NT2/D1 (cell line): ENCODE measurements at regions not wholly inside any gene's neighbourhood (a gene's known extent, or its start where the extent isn't known, plus 50 kb on each side); places are given as distances from the start of the nearest gene placed in this dataset.

Experiments
- DNase-seq: peaks from one replicate; pipeline ENCODE4 v3.0.0-alpha.2; 2011; ENCODE audit warnings: low read depth, low spot score
- H3K27me3 ChIP-seq: 2 replicates; pipeline ENCODE4 v1.6.0; 2011; ENCODE audit warnings: mild to moderate bottlenecking; ENCODE audit not compliant: insufficient read length, insufficient read depth
- H3K36me3 ChIP-seq: 2 replicates; pipeline ENCODE4 v1.6.1; 2011; ENCODE audit warnings: mild to moderate bottlenecking, low read length, mixed read lengths; ENCODE audit not compliant: insufficient read depth, insufficient read length
- H3K4me1 ChIP-seq: 2 replicates; pipeline ENCODE4 v1.5.1; 2011; ENCODE audit not compliant: insufficient read depth, insufficient read length
- H3K4me3 ChIP-seq: 2 replicates; pipeline ENCODE4 v1.5.1; 2011; ENCODE audit warnings: low read depth; ENCODE audit not compliant: insufficient read length
- H3K9ac ChIP-seq: 2 replicates; pipeline ENCODE4 v1.6.0; 2011; ENCODE audit warnings: low read depth; ENCODE audit not compliant: insufficient read length
- H3K9me3 ChIP-seq: 2 replicates; pipeline ENCODE4 v1.5.1; 2011; ENCODE audit warnings: mild to moderate bottlenecking, low read length; ENCODE audit not compliant: insufficient read depth
- SUZ12 ChIP-seq: IDR thresholded peaks from 2 replicates; pipeline ENCODE4 v1.6.1; 2011; ENCODE audit not compliant: insufficient read length, insufficient read depth; ENCODE audit errors: extremely low read depth
- YY1 ChIP-seq: IDR thresholded peaks from 2 replicates; pipeline ENCODE4 v1.6.1; 2011; ENCODE audit not compliant: insufficient read length, insufficient read depth
- ZNF274 ChIP-seq: IDR thresholded peaks from 2 replicates; pipeline ENCODE4 v1.6.1; 2011; ENCODE audit warnings: mild to moderate bottlenecking, low read depth, low read length

DNA sequence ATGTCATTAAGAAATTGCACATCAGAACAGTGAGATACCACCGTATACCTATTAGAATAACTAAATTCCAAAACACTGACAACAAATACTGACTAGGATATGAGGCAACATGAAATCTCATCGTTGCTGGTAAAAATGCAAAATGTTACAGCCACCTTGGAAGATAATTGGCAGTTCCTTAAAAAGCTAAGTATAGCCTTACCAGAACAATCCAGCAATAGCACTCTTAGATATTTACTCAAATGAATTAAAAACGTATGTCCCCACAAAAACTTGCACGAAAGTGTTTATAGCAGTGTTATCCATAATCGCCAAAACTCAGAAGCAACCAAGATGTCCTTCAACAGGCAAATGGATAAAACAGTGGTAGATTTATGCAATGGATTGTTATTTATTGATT lies 241.7 kb downstream of the EPHA4 start:
- Histone ChIP-seq H3K4me3 (no peak overlapping the region), H3K9me3 (no peaks in the 10 kb centered on the region), H3K4me1 (no peaks in the 10 kb centered on the region), H3K9ac (no peak overlapping the region), H3K36me3 (no peaks in the 10 kb centered on the region), H3K27me3 (no peaks in the 10 kb centered on the region)
- no peak for DNase-seq
- no peak for TF ChIP-seq ZNF274
- TF ChIP-seq YY1: no peak
- no peak for TF ChIP-seq SUZ12

- Histone ChIP-seq H3K27me3 (no peaks in the 10 kb centered on the region), H3K4me3 (no peak overlapping the region), H3K4me1 (no peaks in the 10 kb centered on the region), H3K9ac (no peak overlapping the region), H3K9me3 (no peaks in the 10 kb centered on the region), H3K36me3 (no peaks in the 10 kb centered on the region)
- TF ChIP-seq ZNF274 (no peak), YY1 (no peak), SUZ12 (no peak)
- DNase-seq: no peak
Measured at GRCh38 chr2:221334481-221335218, 237.5 kb downstream of the EPHA4 start.

DNA sequence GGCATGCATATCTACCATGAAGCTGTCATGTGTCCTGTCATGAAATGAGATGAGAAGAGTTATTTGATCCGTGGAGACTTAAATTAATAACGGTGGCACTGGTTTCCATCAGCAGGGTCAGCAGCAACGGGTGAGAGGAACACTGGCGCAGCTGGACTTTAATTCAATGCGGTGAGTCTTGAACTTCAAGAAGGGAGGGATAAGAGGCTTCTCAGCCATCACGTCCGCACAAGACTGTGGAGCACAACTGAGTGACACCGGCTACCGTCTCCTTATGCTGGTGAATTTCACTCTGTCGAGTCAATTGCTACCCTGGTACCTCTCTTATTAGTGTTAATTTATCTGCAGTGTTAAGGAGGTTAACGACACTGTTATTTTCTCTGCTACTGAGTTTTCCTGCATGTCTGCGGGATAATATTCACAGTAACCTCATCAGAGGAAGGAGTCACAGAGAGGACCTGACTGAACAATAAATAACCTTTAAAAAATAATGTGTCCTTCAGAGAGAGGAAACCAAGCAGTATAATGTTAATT lies 236.8 kb downstream of the EPHA4 start:
- no peaks in the 10 kb centered on the region for H3K4me1 ChIP-seq
- no peak overlapping the region for H3K4me3 ChIP-seq
- no peaks in the 10 kb centered on the region for H3K27me3 ChIP-seq
- TF ChIP-seq ZNF274: no peak
- no peaks in the 10 kb centered on the region for H3K9me3 ChIP-seq
- no peak overlapping the region for H3K9ac ChIP-seq
- DNase-seq: no peak
- no peaks in the 10 kb centered on the region for H3K36me3 ChIP-seq

- no peak for DNase-seq
- TF ChIP-seq SUZ12 (no peak), YY1 (no peak), ZNF274 (no peak)
- Histone ChIP-seq H3K36me3 (no peaks in the 10 kb centered on the region), H3K4me1 (no peaks in the 10 kb centered on the region), H3K4me3 (no peak overlapping the region), H3K9me3 (no peaks in the 10 kb centered on the region), H3K27me3 (no peaks in the 10 kb centered on the region), H3K9ac (no peak overlapping the region)
Measured at GRCh38 chr2:221336967-221337366, 235.1 kb downstream of the EPHA4 start.

- TF ChIP-seq ZNF274 (no peak), YY1 (no peak), SUZ12 (no peak)
- no peaks in the 10 kb centered on the region for H3K4me1 ChIP-seq
Measured at GRCh38 chr2:221337957-221338685, 234.0 kb downstream of the EPHA4 start.

DNA sequence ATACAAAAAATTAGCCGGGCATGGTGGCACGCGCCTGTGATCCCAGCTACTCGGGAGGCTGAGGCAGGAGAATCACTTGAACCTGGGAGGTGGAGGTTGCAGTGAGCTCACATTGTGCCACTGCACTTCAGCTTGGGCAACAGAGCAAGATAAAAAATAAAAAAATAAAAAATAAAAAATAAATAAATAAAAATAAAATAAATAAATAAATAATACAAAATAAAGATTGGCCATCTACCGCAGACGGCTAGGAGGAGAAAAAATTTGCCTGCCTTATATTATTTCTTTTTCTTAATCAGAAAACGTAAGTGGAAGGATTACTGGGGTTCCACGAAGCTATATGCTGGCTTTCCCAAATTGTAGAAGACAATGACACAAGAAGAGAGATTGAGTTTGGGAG lies 229.7 kb downstream of the EPHA4 start:
- no peaks in the 10 kb centered on the region for H3K27me3 ChIP-seq
- no peak overlapping the region for H3K9ac ChIP-seq
- no peak for TF ChIP-seq YY1
- TF ChIP-seq ZNF274: no peak
- TF ChIP-seq SUZ12: no peak
- no peak for DNase-seq
- no peaks in the 10 kb centered on the region for H3K36me3 ChIP-seq
- H3K9me3 ChIP-seq: no peaks in the 10 kb centered on the region
- no peaks in the 10 kb centered on the region for H3K4me1 ChIP-seq
- no peak overlapping the region for H3K4me3 ChIP-seq

More at GRCh38 chr2:221337957-221338685, 234.0 kb downstream of the EPHA4 start:
- Histone ChIP-seq H3K27me3 (no peaks in the 10 kb centered on the region), H3K4me3 (no peak overlapping the region), H3K36me3 (no peaks in the 10 kb centered on the region), H3K9ac (no peak overlapping the region), H3K9me3 (no peaks in the 10 kb centered on the region)
- DNase-seq: no peak

GRCh38 chr2:221343524-221343923 lies 228.6 kb downstream of the EPHA4 start:
- Histone ChIP-seq H3K4me3 (no peak overlapping the region), H3K9ac (no peak overlapping the region), H3K9me3 (no peaks in the 10 kb centered on the region), H3K4me1 (no peaks in the 10 kb centered on the region), H3K27me3 (no peaks in the 10 kb centered on the region), H3K36me3 (no peaks in the 10 kb centered on the region)
- DNase-seq: no peak
- TF ChIP-seq ZNF274 (no peak), SUZ12 (no peak)
